ENCODE measurements at regions not wholly inside any gene's neighbourhood (a gene's known extent, or its start where the extent isn't known, plus 50 kb on each side); places are given as distances from the start of the nearest gene placed in this dataset.

GRCh38 chr1:186557147-186557777 lies 96.3 kb upstream of the PDC start:
- H3K4me2 ChIP-seq (ENCODE audit: low read depth, low read length): no peak overlapping the region
- H3K4me1 ChIP-seq (ENCODE audit: low read length): no peaks in the 10 kb centered on the region
- no peaks in the 10 kb centered on the region for H3K9me2 ChIP-seq (replicated peaks; ENCODE audit: insufficient read depth, low read length)
- TF ChIP-seq EZH2 (optimal IDR thresholded peaks at IDR 0.05; ENCODE audit: low read depth, low read length) (no peak), EZH2phosphoT487 (IDR thresholded peaks at IDR 0.05; ENCODE audit: low read length) (no peak), CTCF (IDR thresholded peaks at IDR 0.05; ENCODE audit: low read length) (no peak)
- H3K36me3 ChIP-seq (replicated peaks; ENCODE audit: insufficient read depth, low read length): no peaks in the 10 kb centered on the region
- H3K9ac ChIP-seq (ENCODE audit: low read length): no peak overlapping the region
- H3K79me2 ChIP-seq (ENCODE audit: low read length): no peaks in the 10 kb centered on the region
- no peaks in the 10 kb centered on the region for H3K27me3 ChIP-seq (replicated peaks; ENCODE audit: insufficient read depth, low read length)
- no peak overlapping the region for H3K27ac ChIP-seq (ENCODE audit: low read length)
- H2AFZ ChIP-seq (ENCODE audit: low read length): no peak overlapping the region
- no peaks in the 10 kb centered on the region for H3K9me3 ChIP-seq (replicated peaks; ENCODE audit: insufficient read depth, low read length)
- DNase-seq: no peak
- H3F3A ChIP-seq (ENCODE audit: insufficient read depth, low read length): no peaks in the 10 kb centered on the region
- H3K4me3 ChIP-seq (ENCODE audit: low read length): no peak overlapping the region
- no peaks in the 10 kb centered on the region for H4K20me1 ChIP-seq (ENCODE audit: insufficient read depth, low read length)

- Histone ChIP-seq H3K9ac (ENCODE audit: low read length) (no peak overlapping the region), H3K9me3 (replicated peaks; ENCODE audit: insufficient read depth, low read length) (no peaks in the 10 kb centered on the region), H3K9me2 (replicated peaks; ENCODE audit: insufficient read depth, low read length) (no peaks in the 10 kb centered on the region), H3K27me3 (replicated peaks; ENCODE audit: insufficient read depth, low read length) (no peaks in the 10 kb centered on the region), H3K27ac (ENCODE audit: low read length) (no peak overlapping the region), H3K4me2 (ENCODE audit: low read depth, low read length) (no peak overlapping the region), H3K4me3 (ENCODE audit: low read length) (no peak overlapping the region), H3K4me1 (ENCODE audit: low read length) (no peaks in the 10 kb centered on the region), H3F3A (ENCODE audit: insufficient read depth, low read length) (no peaks in the 10 kb centered on the region), H4K20me1 (ENCODE audit: insufficient read depth, low read length) (no peaks in the 10 kb centered on the region), H3K79me2 (ENCODE audit: low read length) (no peaks in the 10 kb centered on the region), H2AFZ (ENCODE audit: low read length) (no peak overlapping the region), H3K36me3 (replicated peaks; ENCODE audit: insufficient read depth, low read length) (no peaks in the 10 kb centered on the region)
- TF ChIP-seq EZH2phosphoT487 (IDR thresholded peaks at IDR 0.05; ENCODE audit: low read length) (no peak), EZH2 (optimal IDR thresholded peaks at IDR 0.05; ENCODE audit: low read depth, low read length) (no peak), CTCF (IDR thresholded peaks at IDR 0.05; ENCODE audit: low read length) (no peak)
- no peak for DNase-seq
Observed at GRCh38 chr1:186550832-186551231, 89.9 kb upstream of the PDC start.

- no peak overlapping the region for H2AFZ ChIP-seq (ENCODE audit: low read length)
- H3K79me2 ChIP-seq (ENCODE audit: low read length): no peaks in the 10 kb centered on the region
- H3K36me3 ChIP-seq (replicated peaks; ENCODE audit: insufficient read depth, low read length): no peaks in the 10 kb centered on the region
- H3F3A ChIP-seq (ENCODE audit: insufficient read depth, low read length): no peaks in the 10 kb centered on the region
- H3K9me2 ChIP-seq (replicated peaks; ENCODE audit: insufficient read depth, low read length): no peaks in the 10 kb centered on the region
- H3K9ac ChIP-seq (ENCODE audit: low read length): no peak overlapping the region
- H3K27me3 ChIP-seq (replicated peaks; ENCODE audit: insufficient read depth, low read length): no peaks in the 10 kb centered on the region
- TF ChIP-seq EZH2phosphoT487 (IDR thresholded peaks at IDR 0.05; ENCODE audit: low read length): no peak
- no peak for TF ChIP-seq CTCF (IDR thresholded peaks at IDR 0.05; ENCODE audit: low read length)
- TF ChIP-seq EZH2 (optimal IDR thresholded peaks at IDR 0.05; ENCODE audit: low read depth, low read length): no peak
- H3K4me1 ChIP-seq (ENCODE audit: low read length): no peaks in the 10 kb centered on the region
- no peaks in the 10 kb centered on the region for H3K9me3 ChIP-seq (replicated peaks; ENCODE audit: insufficient read depth, low read length)
- H3K4me3 ChIP-seq (ENCODE audit: low read length): no peak overlapping the region
- DNase-seq: no peak
- no peaks in the 10 kb centered on the region for H4K20me1 ChIP-seq (ENCODE audit: insufficient read depth, low read length)
- no peak overlapping the region for H3K4me2 ChIP-seq (ENCODE audit: low read depth, low read length)
- no peak overlapping the region for H3K27ac ChIP-seq (ENCODE audit: low read length)
Observed at GRCh38 chr1:186541003-186541402, 80.1 kb upstream of the PDC start.

Data from MM.1S (cell line).